ENCODE measurements at regions not wholly inside any gene's neighbourhood (a gene's known extent, or its start where the extent isn't known, plus 50 kb on each side); places are given as distances from the start of the nearest gene placed in this dataset.
"Not testable (repeated sequence)": the region's sequence is repeated elsewhere in the genome, so short reads cannot be mapped to it uniquely, and the experiment has no call there.

DNA sequence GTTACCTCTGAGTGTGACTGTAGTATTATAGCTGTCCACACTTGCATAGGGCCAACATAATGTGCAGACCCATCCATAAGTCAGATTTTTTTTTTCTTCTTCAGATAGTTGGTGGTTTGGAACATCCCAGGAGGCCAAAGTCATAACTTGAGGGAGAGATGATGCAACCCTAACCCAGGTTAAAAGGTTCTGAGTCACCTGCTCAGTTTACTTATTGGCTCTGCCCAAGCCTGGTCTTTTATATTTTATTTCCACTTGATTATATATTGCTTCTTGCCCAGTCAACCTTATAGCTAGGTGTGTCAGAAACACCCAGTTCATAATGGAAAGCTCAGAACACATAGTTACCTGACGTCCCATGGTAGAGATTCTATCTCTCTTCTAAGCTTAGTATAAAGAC is 113.1 kb upstream of the PCSK1 start:
- H2AFZ ChIP-seq (ENCODE audit: low read depth) = no peak overlapping the region
- TF ChIP-seq, protein P1, sequence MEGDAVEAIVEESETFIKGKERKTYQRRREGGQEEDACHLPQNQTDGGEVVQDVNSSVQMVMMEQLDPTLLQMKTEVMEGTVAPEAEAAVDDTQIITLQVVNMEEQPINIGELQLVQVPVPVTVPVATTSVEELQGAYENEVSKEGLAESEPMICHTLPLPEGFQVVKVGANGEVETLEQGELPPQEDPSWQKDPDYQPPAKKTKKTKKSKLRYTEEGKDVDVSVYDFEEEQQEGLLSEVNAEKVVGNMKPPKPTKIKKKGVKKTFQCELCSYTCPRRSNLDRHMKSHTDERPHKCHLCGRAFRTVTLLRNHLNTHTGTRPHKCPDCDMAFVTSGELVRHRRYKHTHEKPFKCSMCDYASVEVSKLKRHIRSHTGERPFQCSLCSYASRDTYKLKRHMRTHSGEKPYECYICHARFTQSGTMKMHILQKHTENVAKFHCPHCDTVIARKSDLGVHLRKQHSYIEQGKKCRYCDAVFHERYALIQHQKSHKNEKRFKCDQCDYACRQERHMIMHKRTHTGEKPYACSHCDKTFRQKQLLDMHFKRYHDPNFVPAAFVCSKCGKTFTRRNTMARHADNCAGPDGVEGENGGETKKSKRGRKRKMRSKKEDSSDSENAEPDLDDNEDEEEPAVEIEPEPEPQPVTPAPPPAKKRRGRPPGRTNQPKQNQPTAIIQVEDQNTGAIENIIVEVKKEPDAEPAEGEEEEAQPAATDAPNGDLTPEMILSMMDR (conservative IDR thresholded peaks at IDR 0.05; ENCODE audit: low read depth, low read length) = no peak

GRCh38 chr5:96547486-96547885 is 114.4 kb upstream of the PCSK1 start:
- Histone ChIP-seq H3K79me2 (ENCODE audit: insufficient read depth, low read depth) (no peaks in the 10 kb centered on the region), H3K4me2 (no peak overlapping the region), H3K4me1 (ENCODE audit: low read depth, poor library complexity, severe bottlenecking) (no peaks in the 10 kb centered on the region), H3K27me3 (ENCODE audit: insufficient read depth, low read depth) (no peaks in the 10 kb centered on the region), H3K9ac (no peak overlapping the region), H3K27ac (no peak overlapping the region), H4K20me1 (ENCODE audit: insufficient read depth) (no peaks in the 10 kb centered on the region), H2AFZ (ENCODE audit: low read depth) (no peak overlapping the region), H3K36me3 (ENCODE audit: insufficient read depth) (no peaks in the 10 kb centered on the region), H3K4me3 (IDR thresholded peaks at IDR 0.05; ENCODE audit: insufficient read depth, low read depth, low read length) (no peak overlapping the region)
- TF ChIP-seq, protein P1 (conservative IDR thresholded peaks at IDR 0.05; ENCODE audit: low read depth, low read length) = no peak

More for the DNA sequence above, 113.1 kb upstream of the PCSK1 start:
- H3K4me1 ChIP-seq (ENCODE audit: low read depth, poor library complexity, severe bottlenecking) = no peaks in the 10 kb centered on the region
- H3K79me2 ChIP-seq (ENCODE audit: insufficient read depth, low read depth) = no peaks in the 10 kb centered on the region
- no peak overlapping the region for H3K27ac ChIP-seq
- no peaks in the 10 kb centered on the region for H4K20me1 ChIP-seq (ENCODE audit: insufficient read depth)
- no peak overlapping the region for H3K4me2 ChIP-seq
- no peaks in the 10 kb centered on the region for H3K36me3 ChIP-seq (ENCODE audit: insufficient read depth)
- H3K27me3 ChIP-seq (ENCODE audit: insufficient read depth, low read depth) = no peaks in the 10 kb centered on the region
- H3K9ac ChIP-seq = no peak overlapping the region
- H3K4me3 ChIP-seq (IDR thresholded peaks at IDR 0.05; ENCODE audit: insufficient read depth, low read depth, low read length) = no peak overlapping the region

- Histone ChIP-seq H2AFZ (ENCODE audit: low read depth) (no peak overlapping the region), H3K9ac (no peak overlapping the region), H3K27me3 (ENCODE audit: insufficient read depth, low read depth) (no peaks in the 10 kb centered on the region), H3K27ac (no peak overlapping the region), H3K4me3 (IDR thresholded peaks at IDR 0.05; ENCODE audit: insufficient read depth, low read depth, low read length) (no peak overlapping the region), H3K79me2 (ENCODE audit: insufficient read depth, low read depth) (no peaks in the 10 kb centered on the region), H4K20me1 (ENCODE audit: insufficient read depth) (no peaks in the 10 kb centered on the region), H3K36me3 (ENCODE audit: insufficient read depth) (no peaks in the 10 kb centered on the region), H3K4me1 (ENCODE audit: low read depth, poor library complexity, severe bottlenecking) (no peaks in the 10 kb centered on the region), H3K4me2 (no peak overlapping the region)
- TF ChIP-seq, protein P1 (conservative IDR thresholded peaks at IDR 0.05; ENCODE audit: low read depth, low read length) = no peak
These were observed 113.3 kb upstream of the CAST start for GRCh38 chr5:96548905-96549304.

DNA sequence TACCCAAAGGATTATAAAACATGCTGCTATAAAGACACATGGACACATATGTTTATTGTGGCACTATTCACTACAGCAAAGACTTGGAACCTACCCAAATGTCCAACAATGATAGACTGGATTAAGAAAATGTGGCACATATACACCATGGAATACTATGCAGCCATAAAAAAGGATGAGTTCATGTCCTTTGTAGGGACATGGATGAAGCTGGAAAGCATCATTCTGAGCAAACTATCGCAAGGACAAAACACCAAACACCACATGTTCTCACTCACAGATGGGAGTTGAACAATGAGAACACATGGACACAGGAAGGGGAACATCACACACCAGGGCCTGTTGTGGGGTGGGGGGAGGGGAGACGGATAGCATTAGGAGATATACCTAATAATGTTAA is 101.3 kb upstream of the CAST start:
- H3K27me3 ChIP-seq (ENCODE audit: insufficient read depth, low read depth); H3K27ac ChIP-seq; H3K4me2 ChIP-seq; H3K36me3 ChIP-seq (ENCODE audit: insufficient read depth); H3K4me1 ChIP-seq (ENCODE audit: low read depth, poor library complexity, severe bottlenecking); H2AFZ ChIP-seq (ENCODE audit: low read depth); H3K79me2 ChIP-seq (ENCODE audit: insufficient read depth, low read depth); H3K4me3 ChIP-seq (IDR thresholded peaks at IDR 0.05; ENCODE audit: insufficient read depth, low read depth, low read length); H3K9ac ChIP-seq; H4K20me1 ChIP-seq (ENCODE audit: insufficient read depth): not testable (repeated sequence)

GRCh38 chr5:96562614-96563013 is 99.6 kb upstream of the CAST start:
- TF ChIP-seq, protein P1 (conservative IDR thresholded peaks at IDR 0.05; ENCODE audit: low read depth, low read length) = no peak
- Histone ChIP-seq H3K36me3 (ENCODE audit: insufficient read depth) (no peaks in the 10 kb centered on the region), H3K79me2 (ENCODE audit: insufficient read depth, low read depth) (no peaks in the 10 kb centered on the region), H3K27me3 (ENCODE audit: insufficient read depth, low read depth) (no peaks in the 10 kb centered on the region), H3K4me3 (IDR thresholded peaks at IDR 0.05; ENCODE audit: insufficient read depth, low read depth, low read length) (no peak overlapping the region), H3K4me2 (no peak overlapping the region), H2AFZ (ENCODE audit: low read depth) (no peak overlapping the region), H3K9ac (no peak overlapping the region), H4K20me1 (ENCODE audit: insufficient read depth) (no peaks in the 10 kb centered on the region), H3K27ac (no peak overlapping the region), H3K4me1 (ENCODE audit: low read depth, poor library complexity, severe bottlenecking) (no peaks in the 10 kb centered on the region)

All from KMS-11 (cell line).